ENCODE measurements at regions not wholly inside any gene's neighbourhood (a gene's known extent, or its start where the extent isn't known, plus 50 kb on each side); places are given as distances from the start of the nearest gene placed in this dataset.

GRCh38 chr9:13900449-13900848 is 413.5 kb downstream of the NFIB start (continued):
- TF ChIP-seq YEATS4 (CRISPR knock-in tag; IDR thresholded peaks at IDR 0.05; ENCODE audit: borderline replicate concordance) (no peak), MYPOP (CRISPR knock-in tag; IDR thresholded peaks at IDR 0.05) (no peak)

- H3K27me3 ChIP-seq (ENCODE audit: control insufficient read depth in 1 of 2, insufficient read depth in 2 of 2, low read length in 2 of 2): no peaks in the 10 kb centered on the region
- TF ChIP-seq KDM1A (CRISPR knock-in tag; IDR thresholded peaks at IDR 0.05) (no peak), HMG20B (CRISPR knock-in tag; conservative IDR thresholded peaks at IDR 0.05) (no peak), SPEN (CRISPR knock-in tag; IDR thresholded peaks at IDR 0.05; ENCODE audit: low read depth) (no peak), ZNF296 (CRISPR knock-in tag; conservative IDR thresholded peaks at IDR 0.05) (no peak), FOXO4 (CRISPR knock-in tag; conservative IDR thresholded peaks at IDR 0.05) (no peak), HMG20A (CRISPR knock-in tag; IDR thresholded peaks at IDR 0.05; ENCODE audit: borderline replicate concordance) (no peak), ZNF430 (CRISPR knock-in tag; IDR thresholded peaks at IDR 0.05) (no peak), HOXA5 (CRISPR knock-in tag; IDR thresholded peaks at IDR 0.05) (no peak), PCBP1 (IDR thresholded peaks at IDR 0.05; ENCODE audit: borderline replicate concordance, low read depth, low read length) (no peak), DR1 (CRISPR knock-in tag; IDR thresholded peaks at IDR 0.05) (no peak), FOSL2 (CRISPR knock-in tag; IDR thresholded peaks at IDR 0.05) (no peak), ZNF878 (CRISPR knock-in tag; IDR thresholded peaks at IDR 0.05) (no peak), ZKSCAN8 (CRISPR knock-in tag; IDR thresholded peaks at IDR 0.05; ENCODE audit: borderline replicate concordance) (no peak)
- H3K9me3 ChIP-seq (ENCODE audit: low read length): no peaks in the 10 kb centered on the region
- H3K36me3 ChIP-seq (replicated peaks in 1 of 2; ENCODE audit: control insufficient read depth in 1 of 2, insufficient read depth in 2 of 2, low read length in 2 of 2): no peaks in the 10 kb centered on the region
- no TSS peak for BruUV-seq (replicated peaks)
- no peak overlapping the region for H3K9ac ChIP-seq (ENCODE audit: insufficient read depth, low read depth, low read length)
- ATAC-seq (no peak), FAIRE-seq (no peak), DNase-seq (ENCODE audit: low spot score) (no peak)
- WGBS (ENCODE audit: low lambda C conversion rate): under 1% methylated on average over 7 of the region's 7 CpGs
- no peak overlapping the region for H3K4me3 ChIP-seq (replicated peaks in 1 of 3; ENCODE audit: insufficient read depth in 1 of 3, low read depth in 2 of 3, low read length in 3 of 3)
- CTCF ChIA-PET (ENCODE audit: low intra/inter-chr PET ratio, low total read pairs): no interaction called here
- intact Hi-C loops (cut with micrococcal nuclease; ENCODE audit: unreplicated experiment): no loop called here
- no peak overlapping the region for H3K27ac ChIP-seq (ENCODE audit: extremely low read length, insufficient read depth, low read length)
- no peaks in the 10 kb centered on the region for H3K4me1 ChIP-seq (ENCODE audit: insufficient read depth, low read length)
- POLR2A ChIA-PET: no interaction called here
- H3K79me2 ChIP-seq (ENCODE audit: insufficient read depth, low read length): no peaks in the 10 kb centered on the region
- no peak overlapping the region for H3K4me2 ChIP-seq (ENCODE audit: low read depth, low read length)
- H4K20me1 ChIP-seq (ENCODE audit: insufficient read depth, low read length): no peaks in the 10 kb centered on the region
- in situ Hi-C loops (cut with HindIII; ENCODE audit: extremely low pct_ligation_motif_present, low pct_unique_long_range_greater_than_20kb): no loop called here
- no peak overlapping the region for H2AFZ ChIP-seq (ENCODE audit: low read length)
Measured at GRCh38 chr9:13899924-13900323, 414.0 kb downstream of the NFIB start.
